CD14-positive monocyte (primary cell): ENCODE measurements at regions not wholly inside any gene's neighbourhood (a gene's known extent, or its start where the extent isn't known, plus 50 kb on each side); places are given as distances from the start of the nearest gene placed in this dataset.

ENCODE experiments used
- DNase-seq, 3 donors: peaks; one replicate each; pipeline ENCODE4 v3.0.0-alpha.2; 2011 to 2022
- H2AFZ ChIP-seq: 2 replicates; pipeline ENCODE4 v1.6.0; 2012; ENCODE audit warnings: mild to moderate bottlenecking, low read depth, low read length, inconsistent platforms; ENCODE audit not compliant: insufficient read depth, poor library complexity, severe bottlenecking
- H3K27ac ChIP-seq, 2 donors: 1 replicate in 1 of 2; 2 replicates in 1 of 2; pipeline ENCODE4 v1.5.1; 2012 to 2013; ENCODE audit warnings: low read length in 2 of 2, control low read depth in 1 of 2, inconsistent platforms in 1 of 2, low read depth in 1 of 2, mild to moderate bottlenecking in 1 of 2
- H3K27me3 ChIP-seq, 2 donors: one replicate each; pipeline versions ENCODE4 v1.6.0 to v1.6.1; 2011 to 2013; ENCODE audit warnings: low read length in 2 of 2; ENCODE audit not compliant: control insufficient read depth in 2 of 2, insufficient read depth in 2 of 2
- H3K36me3 ChIP-seq, 2 donors: replicated peaks in 1 of 2; 1 replicate in 1 of 2; 2 replicates in 1 of 2; pipeline versions ENCODE4 v1.5.1 to v1.6.1; 2012 to 2013; ENCODE audit warnings: low read length in 2 of 2, control low read depth in 1 of 2, inconsistent platforms in 1 of 2, mild to moderate bottlenecking in 1 of 2; ENCODE audit not compliant: insufficient read depth in 2 of 2, control insufficient read depth in 1 of 2
- H3K4me1 ChIP-seq, 2 donors: 1 replicate in 1 of 2; 2 replicates in 1 of 2; pipeline versions ENCODE4 v1.5.1 to v1.6.1; 2012 to 2013; ENCODE audit warnings: low read length in 2 of 2, control low read depth in 1 of 2, inconsistent platforms in 1 of 2, mild to moderate bottlenecking in 1 of 2, moderate library complexity in 1 of 2; ENCODE audit not compliant: insufficient read depth in 2 of 2, control insufficient read depth in 1 of 2
- H3K4me2 ChIP-seq: replicated peaks from 2 replicates; pipeline ENCODE3; 2012; ENCODE audit warnings: low read length, moderate library complexity, mild to moderate bottlenecking; ENCODE audit not compliant: poor library complexity, severe bottlenecking; ENCODE audit errors: extremely low read depth
- H3K4me3 ChIP-seq, 3 experiments: fragments of 200-600 bp in 1 of 3; sonication (generic) in 1 of 3; replicated peaks in 1 of 3; 1 replicate in 2 of 3; 2 replicates in 1 of 3; pipeline ENCODE4 v1.5.1; 2011 to 2013; ENCODE audit warnings: low read length in 3 of 3, mild to moderate bottlenecking in 3 of 3, control low read depth in 2 of 3, low read depth in 2 of 3, inconsistent platforms in 1 of 3, moderate library complexity in 1 of 3
- H3K79me2 ChIP-seq: 2 replicates; pipeline ENCODE4 v1.6.0; 2012; ENCODE audit warnings: mild to moderate bottlenecking, control low read depth, inconsistent platforms, low read length, moderate library complexity; ENCODE audit not compliant: insufficient read depth
- H3K9ac ChIP-seq: 2 replicates; pipeline ENCODE4 v1.6.0; 2017; ENCODE audit warnings: low read length, mild to moderate bottlenecking; ENCODE audit not compliant: insufficient read depth, poor library complexity, severe bottlenecking
- H3K9me3 ChIP-seq, 2 donors: replicated peaks in 1 of 2; 1 replicate in 1 of 2; 2 replicates in 1 of 2; pipeline versions ENCODE4 v1.5.1 to v1.6.1; 2012 to 2013; ENCODE audit warnings: low read length in 2 of 2, control low read depth in 1 of 2; ENCODE audit not compliant: control insufficient read depth in 1 of 2, insufficient read depth in 1 of 2
- H4K20me1 ChIP-seq: 2 replicates; pipeline ENCODE4 v1.6.0; 2012; ENCODE audit warnings: mild to moderate bottlenecking, low read length, control low read depth, moderate library complexity; ENCODE audit not compliant: insufficient read depth
- H3K27ac Mint-ChIP-seq, 7 donors: one replicate each; pipeline ENCODE4 v1.8.0; 2020; ENCODE audit warnings: mild to moderate bottlenecking in 7 of 7, mixed read lengths in 7 of 7, moderate library complexity in 6 of 7, inconsistent platforms in 2 of 7
- H3K27me3 Mint-ChIP-seq, 3 donors: one replicate each; pipeline ENCODE4 v1.8.0; 2021 to 2022; ENCODE audit warnings: low read depth in 3 of 3, mild to moderate bottlenecking in 3 of 3, mixed read lengths in 3 of 3, moderate library complexity in 3 of 3, inconsistent platforms in 1 of 3
- H3K36me3 Mint-ChIP-seq, 2 donors: one replicate each; pipeline ENCODE4 v1.8.0; 2020; ENCODE audit warnings: mixed read lengths in 2 of 2, inconsistent platforms in 1 of 2, mild to moderate bottlenecking in 1 of 2
- H3K4me1 Mint-ChIP-seq: one replicate; pipeline ENCODE4 v1.8.0; 2020; ENCODE audit warnings: mild to moderate bottlenecking, mixed read lengths
- H3K4me3 Mint-ChIP-seq, 2 donors: one replicate each; pipeline ENCODE4 v1.8.0; 2020; ENCODE audit warnings: mild to moderate bottlenecking in 2 of 2, mixed read lengths in 2 of 2, moderate library complexity in 1 of 2
- H3K9me3 Mint-ChIP-seq, 7 donors: one replicate each; pipeline ENCODE4 v1.8.0; 2020 to 2022; ENCODE audit warnings: mixed read lengths in 7 of 7, mild to moderate bottlenecking in 6 of 7, moderate library complexity in 6 of 7, inconsistent platforms in 2 of 7
- CTCF ChIP-seq: fragments of 200-600 bp; IDR thresholded peaks from one replicate; pipeline ENCODE4 v1.8.0; 2022; ENCODE audit warnings: antibody characterized with exemption, mild to moderate bottlenecking
- WGBS: methylation state at CpG from one replicate; pipeline ENCODE4 v1.1.5; 2013; ENCODE audit warnings: missing lambda C conversion rate; ENCODE audit not compliant: insufficient coverage; 5-methylcytosine and 5-hydroxymethylcytosine counted together
- intact Hi-C, 2 donors: fragments of 100-400 bp; cut with micrococcal nuclease; formaldehyde crosslinking; loops; one replicate each; pipeline versions ENCODE4 v1.15.0 to v1.15.1; 2023

GRCh38 chr9:13728131-13728530 is 448.6 kb upstream of the MPDZ start:
- H3K4me2 ChIP-seq: no peak overlapping the region
- no peaks in the 10 kb centered on the region for H3K36me3 ChIP-seq
- no peak overlapping the region for H3K27ac Mint-ChIP-seq
- intact Hi-C loops: no loop called here
- H3K27me3 Mint-ChIP-seq: no peaks in the 10 kb centered on the region
- no peaks in the 10 kb centered on the region for H4K20me1 ChIP-seq
- WGBS: 89% methylated on average over 2 of the region's 2 CpGs
- no peaks in the 10 kb centered on the region for H3K4me1 Mint-ChIP-seq
- no peak overlapping the region for H3K4me3 Mint-ChIP-seq
- no peaks in the 10 kb centered on the region for H3K27me3 ChIP-seq
- no peak overlapping the region for H2AFZ ChIP-seq
- H3K9me3 ChIP-seq: no peaks in the 10 kb centered on the region
- H3K9ac ChIP-seq: no peak overlapping the region
- DNase-seq: no peak
- TF ChIP-seq CTCF: no peak
- H3K4me3 ChIP-seq: no peak overlapping the region
- H3K79me2 ChIP-seq: no peaks in the 10 kb centered on the region
- no peaks in the 10 kb centered on the region for H3K36me3 Mint-ChIP-seq
- H3K9me3 Mint-ChIP-seq: peaks cover 0 to 8% (median 1%) of the 10 kb centered on the region in 7 donors
- no peaks in the 10 kb centered on the region for H3K4me1 ChIP-seq
- no peak overlapping the region for H3K27ac ChIP-seq

GRCh38 chr9:13726746-13727145 is 447.3 kb upstream of the MPDZ start:
- no peak overlapping the region for H3K27ac Mint-ChIP-seq
- Histone ChIP-seq H3K79me2 (no peaks in the 10 kb centered on the region), H3K9ac (no peak overlapping the region), H3K4me2 (no peak overlapping the region), H3K9me3 (no peaks in the 10 kb centered on the region), H2AFZ (no peak overlapping the region), H3K4me3 (no peak overlapping the region), H3K27me3 (no peaks in the 10 kb centered on the region), H3K4me1 (no peaks in the 10 kb centered on the region), H3K27ac (no peak overlapping the region), H3K36me3 (no peaks in the 10 kb centered on the region), H4K20me1 (no peaks in the 10 kb centered on the region)
- no peaks in the 10 kb centered on the region for H3K27me3 Mint-ChIP-seq
- H3K4me3 Mint-ChIP-seq: no peak overlapping the region
- DNase-seq: no peak
- peaks cover 0 to 8% (median 3%) of the 10 kb centered on the region in 7 donors for H3K9me3 Mint-ChIP-seq
- H3K4me1 Mint-ChIP-seq: no peaks in the 10 kb centered on the region
- H3K36me3 Mint-ChIP-seq: no peaks in the 10 kb centered on the region
- intact Hi-C loops: no loop called here
- TF ChIP-seq CTCF: no peak
- WGBS: no CpG with 5 or more reads among the region's 2 CpGs
